ENCODE measurements at regions not wholly inside any gene's neighbourhood (a gene's known extent, or its start where the extent isn't known, plus 50 kb on each side); places are given as distances from the start of the nearest gene placed in this dataset.

GRCh38 chr20:56903421-56903820 is 274.3 kb downstream of the TFAP2C start:
- TF ChIP-seq CTCF (IDR thresholded peaks at IDR 0.05 in 8 of 11, conservative IDR thresholded peaks at IDR 0.05 in 3 of 11) (no peak), POLR2AphosphoS5 (IDR thresholded peaks at IDR 0.05) (no peak)
